Common myeloid progenitor, CD34-positive (primary cell): ENCODE measurements at regions not wholly inside any gene's neighbourhood (a gene's known extent, or its start where the extent isn't known, plus 50 kb on each side); places are given as distances from the start of the nearest gene placed in this dataset.

Experiments used
- CTCF ChIA-PET: fragments of 350-600 bp; sonication (Branson Sonifier 250); formaldehyde crosslinking; loops from one replicate; lab custom pipeline; 2021; ENCODE audit warnings: antibody characterized with exemption; lab: Charles Lee
- POLR2A ChIA-PET: fragments of 350-600 bp; sonication (Branson Sonifier 250); formaldehyde crosslinking; loops from one replicate; lab custom pipeline; 2021; ENCODE audit warnings: antibody characterized with exemption; lab: Charles Lee
- DNase-seq, 3 donors: peaks; one replicate each; pipeline versions ENCODE4 v3.0.0 to v3.0.0-alpha.2; 2013
- H3K27ac ChIP-seq, 2 experiments: 1 replicate in 1 of 2; 2 replicates in 1 of 2; pipeline ENCODE4 v1.7.0; 2013; ENCODE audit warnings: inconsistent platforms in 2 of 2, low read length in 2 of 2, mild to moderate bottlenecking in 2 of 2, low read depth in 1 of 2, moderate library complexity in 1 of 2; ENCODE audit not compliant: severe bottlenecking in 2 of 2, insufficient read depth in 1 of 2, poor library complexity in 1 of 2
- H3K27me3 ChIP-seq, 5 experiments: replicated peaks in 2 of 5; 1 replicate in 3 of 5; 2 replicates in 2 of 5; pipeline versions ENCODE4 v1.6.1 to v1.7.0; 2013; ENCODE audit warnings: low read length in 4 of 5, mild to moderate bottlenecking in 2 of 5, moderate library complexity in 2 of 5, inconsistent platforms in 1 of 5; ENCODE audit not compliant: insufficient read depth in 5 of 5, control insufficient read depth in 4 of 5
- H3K36me3 ChIP-seq, 4 experiments: 1 replicate in 2 of 4; 2 replicates in 2 of 4; pipeline versions ENCODE4 v1.6.1 to v1.7.0; 2013; ENCODE audit warnings: low read length in 3 of 4, control low read depth in 1 of 4, mild to moderate bottlenecking in 1 of 4; ENCODE audit not compliant: control insufficient read depth in 4 of 4, insufficient read depth in 4 of 4
- H3K4me1 ChIP-seq, 4 experiments: 1 replicate in 3 of 4; 2 replicates in 1 of 4; pipeline versions ENCODE4 v1.6.1 to v1.7.1; 2013; ENCODE audit warnings: low read length in 3 of 4, mild to moderate bottlenecking in 3 of 4, control low read depth in 1 of 4, inconsistent platforms in 1 of 4, moderate library complexity in 1 of 4; ENCODE audit not compliant: control insufficient read depth in 4 of 4, insufficient read depth in 4 of 4; ENCODE audit errors: control extremely low read depth in 1 of 4
- H3K4me3 ChIP-seq, 7 experiments: 1 replicate in 4 of 7; 2 replicates in 3 of 7; pipeline versions ENCODE4 v1.5.1 to v1.7.0; 2013; ENCODE audit warnings: mild to moderate bottlenecking in 7 of 7, low read length in 6 of 7, moderate library complexity in 6 of 7, inconsistent platforms in 2 of 7, low read depth in 2 of 7, control low read depth in 1 of 7; ENCODE audit not compliant: insufficient read depth in 4 of 7, control insufficient read depth in 1 of 7; ENCODE audit errors: extremely low read depth in 1 of 7
- H3K9me3 ChIP-seq, 5 experiments: 1 replicate in 4 of 5; 2 replicates in 1 of 5; pipeline versions ENCODE4 v1.6.1 to v1.7.1; 2013; ENCODE audit warnings: low read length in 4 of 5, mild to moderate bottlenecking in 2 of 5, inconsistent platforms in 1 of 5, low read depth in 1 of 5, moderate library complexity in 1 of 5; ENCODE audit not compliant: control insufficient read depth in 4 of 5, insufficient read depth in 2 of 5; ENCODE audit errors: control extremely low read depth in 1 of 5
- WGBS: methylation state at CpG from one replicate; pipeline ENCODE4 v1.1.5; 2013; ENCODE audit not compliant: insufficient coverage; 5-methylcytosine and 5-hydroxymethylcytosine counted together

DNA sequence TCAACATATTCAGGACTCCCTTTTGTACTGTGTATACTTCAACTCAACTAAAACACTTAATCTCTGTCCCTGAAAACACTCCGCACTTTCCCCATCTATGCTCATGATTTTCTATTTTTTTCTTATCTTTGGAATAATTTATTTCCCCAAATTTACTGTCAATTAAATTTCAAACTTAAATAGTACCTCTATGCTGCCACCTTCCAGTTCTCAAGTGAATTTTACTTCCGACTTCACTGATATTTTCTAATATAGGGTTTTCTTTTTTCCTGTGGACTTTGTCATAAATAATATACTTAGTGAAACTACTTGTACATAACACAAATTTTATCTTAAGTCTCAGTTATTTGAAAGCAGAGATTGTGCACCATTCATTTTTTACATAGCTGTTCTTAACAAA lies 1303.3 kb downstream of the OTOL1 start:
- H3K27me3 ChIP-seq = no peaks in the 10 kb centered on the region
- H3K36me3 ChIP-seq = no peaks in the 10 kb centered on the region
- POLR2A ChIA-PET = no interaction called here
- H3K4me3 ChIP-seq = no peak overlapping the region
- CTCF ChIA-PET = no interaction called here
- H3K9me3 ChIP-seq = no peaks in the 10 kb centered on the region
- no peak overlapping the region for H3K27ac ChIP-seq
- H3K4me1 ChIP-seq = no peaks in the 10 kb centered on the region
- no peak for DNase-seq
- WGBS = no CpG with 5 or more reads among the region's 2 CpGs

DNA sequence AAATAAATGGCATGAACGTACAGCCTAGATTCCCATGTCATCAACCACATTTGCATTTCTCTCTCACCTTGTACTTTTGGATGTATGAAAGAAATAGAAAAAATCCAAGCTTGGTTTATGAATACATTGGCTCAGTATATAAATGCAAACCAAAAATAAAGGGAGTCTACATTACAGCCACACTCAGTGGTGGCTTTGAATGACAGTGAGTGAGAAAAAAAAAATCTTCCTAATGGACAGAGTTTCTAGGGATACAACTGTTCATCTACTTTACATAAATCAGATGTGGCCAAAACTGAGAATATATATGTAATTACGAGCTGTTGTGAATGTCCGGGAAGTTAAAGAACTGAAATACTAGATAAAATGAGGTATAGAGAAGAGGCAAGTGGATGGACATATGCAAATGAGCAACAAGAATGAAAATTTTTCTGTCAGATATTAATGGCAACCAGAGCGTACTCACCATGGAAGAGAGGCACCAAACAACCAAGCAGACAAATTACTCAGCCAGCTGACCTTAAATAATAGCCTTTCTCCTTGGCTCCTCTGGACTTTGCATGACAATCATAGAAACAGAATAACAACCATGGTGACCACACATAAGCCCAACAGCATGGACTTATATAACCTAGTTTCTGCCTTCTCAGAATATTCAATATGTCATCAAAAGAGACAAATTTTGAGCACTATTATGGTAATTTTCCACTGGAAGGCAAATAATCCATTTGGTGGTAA lies 1305.8 kb downstream of the OTOL1 start:
- ChIA-PET CTCF (interaction anchor here (1.1 kb wide), 1 partner anchor 886 kb away, joined by 3 read pairs; no protein-coding TSS in a partner anchor), POLR2A (no interaction called here)
- H3K4me3 ChIP-seq = no peak overlapping the region
- no peak for DNase-seq
- H3K4me1 ChIP-seq = no peaks in the 10 kb centered on the region
- H3K36me3 ChIP-seq = no peaks in the 10 kb centered on the region
- no CpG with 5 or more reads among the region's 4 CpGs for WGBS
- H3K27ac ChIP-seq = no peak overlapping the region
- H3K9me3 ChIP-seq = no peaks in the 10 kb centered on the region
- no peaks in the 10 kb centered on the region for H3K27me3 ChIP-seq

GRCh38 chr3:162810776-162811175 lies 1314.2 kb downstream of the OTOL1 start:
- Histone ChIP-seq H3K27ac (no peak overlapping the region), H3K36me3 (no peaks in the 10 kb centered on the region), H3K9me3 (no peaks in the 10 kb centered on the region), H3K4me1 (no peaks in the 10 kb centered on the region), H3K27me3 (no peaks in the 10 kb centered on the region), H3K4me3 (no peak overlapping the region)
- DNase-seq = no peak
- POLR2A ChIA-PET = no interaction called here
- CTCF ChIA-PET = no interaction called here

- no CpG with 5 or more reads among the region's 4 CpGs for WGBS
- Histone ChIP-seq H3K4me3 (no peak overlapping the region), H3K27ac (no peak overlapping the region), H3K4me1 (no peaks in the 10 kb centered on the region), H3K9me3 (no peaks in the 10 kb centered on the region), H3K36me3 (no peaks in the 10 kb centered on the region), H3K27me3 (no peaks in the 10 kb centered on the region)
- ChIA-PET POLR2A (no interaction called here), CTCF (no interaction called here)
- DNase-seq = no peak
Observed at GRCh38 chr3:162842549-162843216, 1346.1 kb downstream of the OTOL1 start.

DNA sequence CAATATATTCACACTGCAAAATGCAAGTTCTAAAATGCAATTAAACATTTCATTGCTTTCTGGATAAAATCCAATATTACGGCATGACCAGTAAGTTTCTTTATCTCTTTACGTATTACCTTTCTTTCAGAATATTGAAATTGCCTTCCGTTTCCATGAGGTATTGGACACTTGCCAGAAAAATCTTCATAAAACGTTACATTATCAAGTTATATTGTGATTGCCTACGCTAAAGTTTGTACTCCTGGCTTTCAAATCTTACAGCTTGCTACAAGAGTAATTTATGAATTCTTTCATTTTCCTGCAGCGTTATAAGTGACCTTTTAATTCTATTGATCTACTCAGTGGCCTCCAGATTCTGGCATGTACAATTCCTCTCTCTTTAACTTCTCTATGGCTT lies 1349.3 kb downstream of the OTOL1 start:
- H3K4me1 ChIP-seq = no peaks in the 10 kb centered on the region
- no peaks in the 10 kb centered on the region for H3K27me3 ChIP-seq
- no peaks in the 10 kb centered on the region for H3K9me3 ChIP-seq
- H3K4me3 ChIP-seq = no peak overlapping the region
- H3K27ac ChIP-seq = no peak overlapping the region
- ChIA-PET CTCF (no interaction called here), POLR2A (no interaction called here)
- H3K36me3 ChIP-seq = no peaks in the 10 kb centered on the region
- no peak for DNase-seq
- no CpG with 5 or more reads among the region's 6 CpGs for WGBS

GRCh38 chr3:162847511-162847910 lies 1350.9 kb downstream of the OTOL1 start:
- ChIA-PET POLR2A (no interaction called here), CTCF (no interaction called here)
- H3K4me1 ChIP-seq = no peaks in the 10 kb centered on the region
- no peak for DNase-seq
- no peak overlapping the region for H3K4me3 ChIP-seq
- H3K36me3 ChIP-seq = no peaks in the 10 kb centered on the region
- H3K27me3 ChIP-seq = no peaks in the 10 kb centered on the region
- H3K9me3 ChIP-seq = no peaks in the 10 kb centered on the region
- no peak overlapping the region for H3K27ac ChIP-seq

DNA sequence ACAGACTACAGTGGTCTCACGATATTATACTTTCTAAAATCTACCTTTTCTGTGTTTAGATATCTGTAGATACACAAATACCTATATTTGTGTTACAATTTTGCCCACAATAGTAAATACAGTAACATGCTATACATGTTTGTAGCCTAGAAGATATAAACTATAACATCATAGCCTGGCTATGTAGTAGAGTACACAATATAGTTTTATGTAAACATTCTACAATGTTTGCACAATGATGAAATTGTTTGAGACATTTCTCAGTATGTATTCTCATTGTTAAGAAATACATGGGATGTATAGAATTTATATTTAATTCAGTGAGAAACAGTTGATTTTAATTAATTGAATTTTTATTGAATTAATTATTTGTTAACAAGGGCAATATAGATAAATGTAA lies 1367.0 kb downstream of the OTOL1 start:
- H3K27me3 ChIP-seq = no peaks in the 10 kb centered on the region
- H3K9me3 ChIP-seq = peaks cover 0 to 5% (median 0%) of the 10 kb centered on the region in 5 experiments
- H3K27ac ChIP-seq = no peak overlapping the region
- WGBS = no CpG with 5 or more reads among the region's 1 CpG
- H3K4me1 ChIP-seq = peaks cover 0 to 4% (median 1%) of the 10 kb centered on the region in 4 experiments
- H3K4me3 ChIP-seq = no peak overlapping the region
- POLR2A ChIA-PET = no interaction called here
- CTCF ChIA-PET = no interaction called here
- DNase-seq = no peak
- no peaks in the 10 kb centered on the region for H3K36me3 ChIP-seq
